ENCODE measurements at regions not wholly inside any gene's neighbourhood (a gene's known extent, or its start where the extent isn't known, plus 50 kb on each side); places are given as distances from the start of the nearest gene placed in this dataset.

- intact Hi-C loops (cut with DNase I), result no loop called here
- no peak for ATAC-seq (ENCODE audit: poor library complexity)
- no peak for DNase-seq
Measured at GRCh38 chr11:30666817-30667216, 80.7 kb upstream of the MPPED2 start.

- DNase-seq, result no peak
- intact Hi-C loops (cut with DNase I), result no loop called here
- ATAC-seq (ENCODE audit: poor library complexity), result no peak
Measured at GRCh38 chr11:30665067-30665466, 78.9 kb upstream of the MPPED2 start.

GRCh38 chr11:30653606-30654005, 67.5 kb upstream of the MPPED2 start:
- intact Hi-C loops (cut with DNase I), result no loop called here
- no peak for ATAC-seq (ENCODE audit: poor library complexity)
- DNase-seq, result no peak

- DNase-seq, result no peak
- intact Hi-C loops (cut with DNase I), result no loop called here
- ATAC-seq (ENCODE audit: poor library complexity), result no peak
Measured at GRCh38 chr11:30652801-30653200, 66.6 kb upstream of the MPPED2 start.

GRCh38 chr11:30650266-30650665, 64.1 kb upstream of the MPPED2 start:
- intact Hi-C loops (cut with DNase I), result no loop called here
- no peak for ATAC-seq (ENCODE audit: poor library complexity)
- DNase-seq, result no peak

Data from Right ventricle myocardium superior (tissue), 1 donor.